SH-SY5Y (cell line): ENCODE measurements at regions not wholly inside any gene's neighbourhood (a gene's known extent, or its start where the extent isn't known, plus 50 kb on each side); places are given as distances from the start of the nearest gene placed in this dataset.

Source experiments
- GATA2 ChIP-seq: IDR thresholded peaks from 2 replicates; pipeline ENCODE4 v1.6.1; 2011; ENCODE audit warnings: mild to moderate bottlenecking, low read depth, low read length
- GATA3 ChIP-seq: IDR thresholded peaks from 2 replicates; pipeline ENCODE4 v1.6.1; 2011; ENCODE audit warnings: low read depth, mild to moderate bottlenecking, low read length, moderate library complexity

GRCh38 chr7:142628945-142629344 lies 120.3 kb upstream of the PRSS1 start:
- TF ChIP-seq GATA2 = no peak
- TF ChIP-seq GATA3 = no peak
